C4-2B (cell line): ENCODE measurements at regions not wholly inside any gene's neighbourhood (a gene's known extent, or its start where the extent isn't known, plus 50 kb on each side); places are given as distances from the start of the nearest gene placed in this dataset.

Source experiments
- CTCF ChIP-seq: fragments of 450-650 bp; conservative IDR thresholded peaks from 2 replicates; pipeline ENCODE4 v1.5.1; 2017; ENCODE audit warnings: mild to moderate bottlenecking
- ZFX ChIP-seq: fragments of 450-650 bp; IDR thresholded peaks from 2 replicates; pipeline ENCODE4 v1.6.1; 2017

GRCh38 chr13:105996391-105997025 lies 539.0 kb downstream of the EFNB2 start:
- TF ChIP-seq CTCF (no peak), ZFX (no peak)
